ENCODE measurements at regions not wholly inside any gene's neighbourhood (a gene's known extent, or its start where the extent isn't known, plus 50 kb on each side); places are given as distances from the start of the nearest gene placed in this dataset.
"Not testable (repeated sequence)": the region's sequence is repeated elsewhere in the genome, so short reads cannot be mapped to it uniquely, and the experiment has no call there.

DNA sequence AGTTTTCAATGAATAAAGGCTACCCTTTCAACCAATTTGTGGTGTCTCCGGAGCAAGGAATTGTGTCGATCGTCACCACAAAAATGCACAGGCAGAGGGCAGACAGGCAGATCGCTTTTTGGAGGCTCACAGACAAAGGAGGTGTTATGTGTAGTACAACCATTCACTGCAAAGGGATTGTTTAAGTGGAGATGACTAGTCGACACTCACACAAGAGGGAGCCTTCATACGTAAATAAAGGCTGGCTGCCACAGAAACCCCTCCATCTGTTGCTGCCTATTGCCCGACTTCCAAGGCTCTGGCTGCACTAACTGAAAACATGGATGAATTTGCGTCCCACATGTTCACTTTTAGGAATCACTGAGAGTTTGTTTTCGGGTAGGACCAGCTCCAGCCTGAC, 281.1 kb downstream of the NKX6-1 start:
- FAIRE-seq: no peak

- no peak for FAIRE-seq
These were observed 283.9 kb downstream of the NKX6-1 start for GRCh38 chr4:84215217-84215616.

DNA sequence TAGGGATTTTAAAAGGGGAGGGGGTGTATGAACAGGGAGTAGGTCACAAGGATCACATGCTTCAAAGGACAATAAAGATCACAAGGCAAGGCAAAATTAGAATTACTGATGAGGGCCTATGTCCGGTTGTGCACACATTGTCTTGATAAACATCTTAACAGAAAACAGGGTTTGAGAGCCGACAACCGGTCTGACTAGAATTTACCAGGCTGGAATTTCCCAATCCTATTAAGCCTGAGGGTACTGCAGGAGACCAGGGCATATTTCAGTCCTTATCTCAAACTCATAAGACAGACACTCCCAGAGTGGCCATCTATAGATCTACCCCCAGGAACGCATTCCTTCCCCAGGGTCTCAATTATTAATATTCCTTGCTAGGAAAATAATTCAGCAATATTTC, 292.9 kb downstream of the NKX6-1 start:
- not testable (repeated sequence) for FAIRE-seq

GRCh38 chr4:84189144-84189543, 309.9 kb downstream of the NKX6-1 start:
- FAIRE-seq: no peak

DNA sequence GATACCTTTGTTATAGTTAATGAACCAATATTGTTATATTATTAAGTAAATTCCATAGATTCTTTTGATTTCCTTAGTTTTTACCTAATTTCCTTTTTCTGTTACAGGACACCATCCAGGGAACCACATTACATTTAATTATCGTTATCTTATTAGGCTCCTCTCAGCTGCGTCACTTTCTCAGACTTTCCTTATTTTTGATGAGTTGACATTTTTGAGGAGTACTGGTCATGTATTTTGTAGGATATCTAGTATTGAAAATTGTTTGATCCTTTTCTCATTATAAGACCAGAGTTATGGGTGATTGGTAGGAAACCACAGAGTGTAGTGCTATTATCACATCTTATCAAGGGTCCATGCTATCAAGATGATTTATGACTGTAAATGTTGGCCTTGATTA, 319.7 kb downstream of the NKX6-1 start:
- FAIRE-seq: no peak

GRCh38 chr4:84177831-84178542, 321.1 kb downstream of the NKX6-1 start:
- FAIRE-seq: no peak

DNA sequence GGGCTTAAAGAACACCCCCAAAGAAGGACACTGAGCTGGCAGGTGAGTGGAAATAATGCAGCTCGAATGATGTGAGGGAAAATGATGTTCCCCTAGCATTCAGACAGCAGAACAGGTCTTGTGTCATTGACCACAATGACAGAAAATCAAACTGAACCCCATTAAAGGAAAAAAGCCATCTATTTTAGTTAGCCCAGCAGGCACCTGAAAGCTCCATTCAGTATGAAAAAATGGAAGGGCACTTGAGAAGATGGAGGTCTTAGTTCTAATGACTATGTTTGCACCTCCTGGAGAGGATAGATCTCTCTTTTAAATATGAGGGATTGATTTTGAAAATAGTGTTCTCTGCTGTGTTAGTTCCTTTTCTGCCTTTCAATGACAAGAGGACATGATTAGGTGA, 323.1 kb downstream of the NKX6-1 start:
- FAIRE-seq: no peak

- no peak for FAIRE-seq
These were observed 327.2 kb downstream of the NKX6-1 start for GRCh38 chr4:84171871-84172270.

GRCh38 chr4:84167564-84167963, 331.5 kb downstream of the NKX6-1 start:
- FAIRE-seq: no peak

DNA sequence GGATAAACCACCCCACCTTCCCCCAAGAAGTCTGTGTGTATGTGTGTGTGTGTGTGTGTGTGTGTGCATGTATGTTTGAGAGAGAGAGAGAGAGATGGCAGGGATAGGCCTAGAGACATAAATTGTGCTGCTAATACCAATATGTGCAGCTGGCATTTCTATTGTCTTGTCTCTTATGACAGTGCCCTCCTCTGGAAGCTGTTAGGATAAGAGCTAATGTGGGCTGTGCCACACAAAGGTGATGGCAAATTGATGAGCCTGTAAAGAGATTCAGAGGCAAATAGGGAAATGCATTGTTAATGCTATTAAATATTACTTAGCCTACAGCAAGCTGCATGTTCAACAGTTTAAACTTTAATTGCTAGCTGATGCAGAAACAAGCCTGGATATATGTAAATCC, 332.0 kb downstream of the NKX6-1 start:
- FAIRE-seq: no peak

GRCh38 chr4:84166486-84166885, 332.6 kb downstream of the NKX6-1 start:
- FAIRE-seq: no peak

- no peak for FAIRE-seq
These were observed 334.9 kb downstream of the NKX6-1 start for GRCh38 chr4:84164201-84164600.

GRCh38 chr4:84159762-84160161, 339.3 kb downstream of the NKX6-1 start:
- no peak for FAIRE-seq

DNA sequence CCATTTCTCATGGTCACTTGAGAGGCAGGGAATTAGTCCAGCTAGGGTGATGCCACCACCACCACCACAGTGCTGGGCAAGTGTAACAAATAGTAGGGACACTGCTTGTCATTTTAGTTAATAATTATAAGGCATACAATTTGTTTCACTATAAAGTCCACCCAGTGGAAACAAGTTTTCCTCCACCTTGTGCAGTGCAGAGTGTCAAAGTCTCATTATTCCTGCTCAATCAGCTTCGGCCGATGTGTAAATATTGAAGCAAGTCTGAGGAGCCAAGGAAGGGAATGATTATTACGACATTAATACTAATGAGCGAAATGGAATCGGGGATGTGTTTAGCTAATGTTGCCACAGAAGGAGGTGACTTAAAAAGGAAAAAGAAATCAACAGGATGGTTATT, 340.4 kb downstream of the NKX6-1 start:
- no peak for FAIRE-seq

- FAIRE-seq: no peak
These were observed 347.5 kb downstream of the NKX6-1 start for GRCh38 chr4:84151574-84151973.

DNA sequence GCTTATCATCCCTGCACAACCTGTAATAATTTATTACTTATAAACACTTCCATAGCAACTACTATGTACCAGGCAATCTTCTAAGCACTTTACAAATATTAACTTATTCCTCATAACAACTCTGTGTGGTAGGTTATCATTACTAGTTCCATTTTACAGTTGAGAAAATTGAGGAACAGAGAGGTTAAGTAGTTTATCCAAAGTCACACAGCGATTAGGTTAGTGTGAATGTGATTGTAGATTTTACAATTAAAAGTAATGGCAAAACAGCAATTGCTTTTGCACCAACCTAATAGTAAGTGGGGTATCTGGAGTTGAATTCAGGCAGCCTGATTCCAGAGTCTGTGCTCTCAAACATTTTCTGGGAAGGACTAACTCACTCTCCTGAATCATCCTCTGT, 348.9 kb downstream of the NKX6-1 start:
- no peak for FAIRE-seq

DNA sequence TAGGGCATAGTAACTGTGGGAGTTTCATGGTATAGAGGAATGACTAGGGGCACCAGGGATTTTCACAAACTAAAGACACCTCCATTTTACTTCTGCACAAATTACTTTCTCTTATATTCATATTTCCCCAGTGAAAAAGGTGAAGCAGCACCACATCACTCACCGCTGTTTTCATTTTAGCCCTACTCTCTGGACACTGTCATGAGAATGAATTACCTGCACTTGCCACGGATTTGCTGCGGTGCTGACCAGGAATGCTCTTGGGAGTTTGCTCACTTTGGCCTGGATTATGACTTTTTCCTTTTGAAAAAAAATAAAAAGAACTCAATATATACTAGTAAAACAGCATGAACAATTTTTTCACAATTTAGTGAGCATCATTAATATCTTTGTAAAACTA, 351.3 kb downstream of the NKX6-1 start:
- no peak for FAIRE-seq

DNA sequence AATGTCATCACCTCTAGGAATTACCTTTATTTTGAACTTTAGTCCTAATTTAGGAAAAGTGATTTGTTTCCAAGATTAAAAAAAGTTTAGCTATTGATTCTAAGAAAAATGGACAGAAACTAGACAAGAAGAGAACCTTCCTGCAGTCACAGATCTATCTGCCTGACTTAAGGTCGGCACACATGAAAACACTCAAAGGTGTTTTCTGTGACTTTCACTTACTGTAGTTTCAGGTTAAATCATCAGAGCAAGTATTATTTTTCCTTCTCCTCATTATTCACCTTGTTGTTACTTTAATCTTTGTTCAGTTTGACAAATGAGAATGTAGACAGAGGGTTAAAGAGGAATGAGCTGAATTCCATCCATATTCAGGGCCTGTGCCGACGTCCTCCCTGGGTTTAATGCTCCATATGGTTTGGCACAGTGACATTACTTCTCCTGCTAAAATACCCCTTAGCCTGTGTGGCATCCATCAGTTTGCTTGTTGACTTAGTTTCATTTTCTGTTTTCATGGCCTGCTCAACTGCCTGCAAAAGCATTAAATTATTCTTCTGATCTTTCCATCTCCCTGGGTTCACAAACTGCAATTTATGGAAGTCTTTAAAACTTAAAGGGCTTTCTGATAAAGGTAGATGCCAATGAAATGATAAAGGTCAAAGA, 352.7 kb downstream of the NKX6-1 start:
- no peak for FAIRE-seq

DNA sequence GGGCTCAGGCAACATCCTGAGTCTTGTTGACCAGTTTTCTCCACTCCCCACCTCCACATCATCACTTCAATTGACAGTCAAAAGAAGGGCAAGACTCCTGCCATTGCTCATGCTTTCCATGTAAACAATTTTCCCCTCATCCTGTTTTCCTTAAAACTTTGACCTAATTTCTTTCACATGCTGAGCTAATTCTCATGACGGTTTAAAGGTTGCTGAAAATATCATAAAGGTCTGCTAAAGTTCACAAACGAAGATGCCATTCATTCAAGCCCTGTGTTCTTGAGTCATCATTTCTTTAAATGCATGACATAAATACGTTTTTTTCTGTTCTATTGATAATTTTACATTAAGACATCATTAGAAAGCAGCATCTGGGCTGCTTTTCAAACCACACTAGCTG, 353.9 kb downstream of the NKX6-1 start:
- no peak for FAIRE-seq

GRCh38 chr4:84126911-84127310, 372.2 kb downstream of the NKX6-1 start:
- not testable (repeated sequence) for FAIRE-seq

GRCh38 chr4:84126061-84126787, 372.9 kb downstream of the NKX6-1 start:
- no peak for FAIRE-seq

- FAIRE-seq: no peak
These were observed 389.1 kb downstream of the NKX6-1 start for GRCh38 chr4:84110040-84110439.

DNA sequence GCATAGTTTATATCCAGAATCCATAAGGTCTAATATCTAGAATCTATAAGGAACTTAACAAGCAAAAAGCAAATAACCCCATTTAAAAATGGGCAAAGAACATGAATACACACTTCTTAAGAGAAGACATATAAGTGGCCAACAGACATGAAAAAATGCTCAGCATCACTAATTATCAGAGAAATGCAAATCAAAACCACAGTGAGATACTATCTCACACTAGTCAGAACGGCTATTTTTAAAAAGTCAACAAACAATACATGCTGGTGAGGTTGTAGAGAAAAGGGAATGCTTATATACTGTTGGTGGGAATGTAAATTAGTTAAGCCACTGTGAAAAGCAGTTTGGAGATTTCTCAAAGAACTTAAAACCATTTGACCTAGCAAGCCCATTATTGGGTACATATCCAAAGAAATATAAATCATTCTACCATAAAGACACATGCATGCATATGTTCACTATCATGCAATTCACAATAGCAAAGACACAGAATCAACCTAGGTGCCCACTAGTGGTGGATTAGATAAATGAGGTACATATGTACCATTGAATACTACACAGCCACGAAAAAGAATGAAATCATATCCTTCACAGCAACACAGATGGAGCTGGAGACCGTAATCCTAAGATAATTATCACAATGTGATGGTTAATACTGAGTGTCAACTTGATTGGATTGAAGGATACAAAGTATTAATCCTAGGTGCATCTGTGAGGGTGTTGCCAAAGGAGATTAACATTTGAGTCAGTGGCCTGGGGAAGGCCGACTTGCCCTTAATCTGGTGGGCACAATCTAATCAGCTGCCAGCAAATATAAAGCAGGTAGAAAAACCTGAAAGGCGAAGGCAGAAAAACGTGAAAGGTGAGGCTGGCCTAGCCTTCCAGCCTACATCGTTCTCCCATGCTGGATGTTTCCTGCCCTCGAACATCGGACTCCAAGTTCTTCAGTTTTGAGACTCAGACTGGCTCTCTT, 397.2 kb downstream of the NKX6-1 start:
- FAIRE-seq: not testable (repeated sequence)
